ENCODE measurements at regions not wholly inside any gene's neighbourhood (a gene's known extent, or its start where the extent isn't known, plus 50 kb on each side); places are given as distances from the start of the nearest gene placed in this dataset.

GRCh38 chr7:97513326-97513725 lies 218.6 kb upstream of the TAC1 start:
- TF ChIP-seq CTCF (conservative IDR thresholded peaks at IDR 0.05 in 1 of 2, IDR thresholded peaks at IDR 0.05 in 1 of 2; ENCODE audit: low read depth in 1 of 2, low read length in 2 of 2): no peak
- TF ChIP-seq EZH2 (IDR thresholded peaks at IDR 0.05; ENCODE audit: low read length, missing control alignments): no peak
